IMR-90 (cell line): ENCODE measurements at regions not wholly inside any gene's neighbourhood (a gene's known extent, or its start where the extent isn't known, plus 50 kb on each side); places are given as distances from the start of the nearest gene placed in this dataset.

Experiments
- ATAC-seq: fragments of 200-7000 bp; cut with Tn5 transposase; 2 replicates; pipeline ENCODE4 v1.9.1; 2020; ENCODE audit warnings: low read depth, mild to moderate bottlenecking, moderate library complexity
- BruUV-seq: library from RNA; stranded (reverse); fragments of 400-500 nt; replicated peaks from 2 replicates; lab custom pipeline; 2021; lab: Mats Ljungman, UMichigan
- CTCF ChIA-PET: fragments of 300-600 bp; formaldehyde crosslinking; extraction: SDS; loops from one replicate; lab custom pipeline; 2021; ENCODE audit warnings: antibody characterized with exemption; lab: Yijun Ruan, JAX
- POLR2A ChIA-PET: fragments of 300-600 bp; sonication (Branson Sonifier 250); formaldehyde crosslinking; loops from one replicate; lab custom pipeline; 2022; ENCODE audit warnings: antibody characterized with exemption; ENCODE audit not compliant: unreplicated experiment; lab: Charles Lee
- DNase-seq: peaks from one replicate; pipeline ENCODE4 v3.0.0; 2013
- H2AFZ ChIP-seq: replicated peaks from 2 replicates; pipeline ENCODE3; 2013; ENCODE audit warnings: low read length, mild to moderate bottlenecking; ENCODE audit not compliant: poor library complexity
- H2AK5ac ChIP-seq: 2 replicates; pipeline ENCODE4 v1.6.1; 2013; ENCODE audit warnings: low read depth, low read length, inconsistent platforms
- H2AK9ac ChIP-seq: replicated peaks from 2 replicates; pipeline ENCODE3; 2013; ENCODE audit warnings: mild to moderate bottlenecking, low read depth, low read length, moderate library complexity; ENCODE audit not compliant: poor library complexity
- H2BK120ac ChIP-seq: 2 replicates; pipeline ENCODE4 v1.6.1; 2013; ENCODE audit warnings: low read depth, low read length, inconsistent platforms
- H2BK15ac ChIP-seq: 3 replicates; pipeline ENCODE4 v1.6.1; 2013; ENCODE audit warnings: low read depth, low read length, inconsistent platforms
- H2BK20ac ChIP-seq: 2 replicates; pipeline ENCODE4 v1.6.1; 2013; ENCODE audit warnings: low read depth, mild to moderate bottlenecking, inconsistent platforms, low read length, moderate library complexity
- H2BK5ac ChIP-seq: 2 replicates; pipeline ENCODE4 v1.6.1; 2013; ENCODE audit warnings: mild to moderate bottlenecking, low read depth, low read length, inconsistent platforms; ENCODE audit not compliant: poor library complexity, severe bottlenecking
- H3K14ac ChIP-seq: replicated peaks from 2 replicates; pipeline ENCODE4 v1.6.1; 2013; ENCODE audit warnings: low read depth, low read length, inconsistent platforms
- H3K18ac ChIP-seq: 2 replicates; pipeline ENCODE4 v1.6.1; 2013; ENCODE audit warnings: low read depth, low read length, control low read depth
- H3K23ac ChIP-seq: 2 replicates; pipeline ENCODE4 v1.6.1; 2013; ENCODE audit warnings: low read depth, low read length, inconsistent platforms
- H3K27ac ChIP-seq: 2 replicates; pipeline ENCODE4 v1.5.1; 2013; ENCODE audit warnings: mild to moderate bottlenecking, control low read depth, low read length; ENCODE audit not compliant: insufficient read depth
- H3K27me3 ChIP-seq: 2 replicates; pipeline ENCODE4 v1.6.1; 2013; ENCODE audit warnings: low read length; ENCODE audit not compliant: control insufficient read depth, insufficient read depth
- H3K36me3 ChIP-seq: 2 replicates; pipeline ENCODE4 v1.6.1; 2013; ENCODE audit warnings: low read length, mixed read lengths; ENCODE audit not compliant: control insufficient read depth, insufficient read depth
- H3K4ac ChIP-seq: 2 replicates; pipeline ENCODE4 v1.6.1; 2013; ENCODE audit warnings: low read depth, low read length, inconsistent platforms
- H3K4me1 ChIP-seq: 2 replicates; pipeline ENCODE4 v1.6.1; 2013; ENCODE audit warnings: low read length, mixed read lengths; ENCODE audit not compliant: control insufficient read depth, insufficient read depth
- H3K4me2 ChIP-seq: 2 replicates; pipeline ENCODE4 v1.6.1; 2013; ENCODE audit warnings: low read depth, mild to moderate bottlenecking, control low read depth, low read length, moderate library complexity
- H3K4me3 ChIP-seq: 2 replicates; pipeline ENCODE4 v1.5.1; 2013; ENCODE audit warnings: low read depth, mild to moderate bottlenecking, control low read depth, low read length, moderate library complexity; ENCODE audit not compliant: insufficient read depth
- H3K56ac ChIP-seq: 2 replicates; pipeline ENCODE4 v1.6.1; 2013; ENCODE audit warnings: low read length, inconsistent platforms; ENCODE audit not compliant: insufficient read depth; ENCODE audit errors: extremely low read depth
- H3K79me1 ChIP-seq, 2 experiments: 2 replicates each; pipeline ENCODE4 v1.6.1; 2013; ENCODE audit warnings: low read length in 2 of 2, inconsistent platforms in 1 of 2, low read depth in 1 of 2
- H3K9ac ChIP-seq: 2 replicates; pipeline ENCODE4 v1.6.1; 2013; ENCODE audit warnings: low read depth, low read length, control low read depth
- H3K9me1 ChIP-seq: 2 replicates; pipeline ENCODE4 v1.6.1; 2013; ENCODE audit warnings: low read length, inconsistent platforms; ENCODE audit not compliant: insufficient read depth
- H3K9me3 ChIP-seq: 2 replicates; pipeline ENCODE4 v1.6.1; 2013; ENCODE audit warnings: low read length; ENCODE audit not compliant: control insufficient read depth, insufficient read depth
- H4K20me1 ChIP-seq: 2 replicates; pipeline ENCODE4 v1.6.1; 2013; ENCODE audit warnings: low read length, inconsistent platforms; ENCODE audit not compliant: insufficient read depth
- H4K5ac ChIP-seq: 2 replicates; pipeline ENCODE4 v1.6.1; 2013; ENCODE audit warnings: mild to moderate bottlenecking, low read depth, low read length, control low read depth
- H4K8ac ChIP-seq, 2 experiments: 2 replicates each; pipeline ENCODE4 v1.6.1; 2013; ENCODE audit warnings: low read depth in 2 of 2, low read length in 2 of 2, control low read depth in 1 of 2, inconsistent platforms in 1 of 2
- H4K91ac ChIP-seq: 2 replicates; pipeline ENCODE4 v1.6.1; 2013; ENCODE audit warnings: low read depth, low read length, inconsistent platforms; ENCODE audit not compliant: insufficient read depth
- CEBPB ChIP-seq: IDR thresholded peaks from 2 replicates; pipeline ENCODE4 v1.6.1; 2012; ENCODE audit warnings: low read depth, low read length, improper control_type of control experiment
- CHD1 ChIP-seq: IDR thresholded peaks from 2 replicates; pipeline ENCODE4 v1.6.1; 2012; ENCODE audit warnings: low read depth, low read length, improper control_type of control experiment
- CTCF ChIP-seq: conservative IDR thresholded peaks from 2 replicates; pipeline ENCODE4 v1.5.1; 2012; ENCODE audit warnings: mild to moderate bottlenecking, low read depth, low read length, improper control_type of control experiment
- FOS ChIP-seq: fragments of 150-350 bp; IDR thresholded peaks from 2 replicates; pipeline ENCODE4 v1.6.1; 2016; ENCODE audit warnings: low read depth, low read length
- MAFK ChIP-seq: IDR thresholded peaks from 2 replicates; pipeline ENCODE4 v1.6.1; 2012; ENCODE audit warnings: low read depth, low read length, improper control_type of control experiment
- MAZ ChIP-seq: IDR thresholded peaks from 2 replicates; pipeline ENCODE4 v1.6.1; 2012; ENCODE audit warnings: low read depth, mild to moderate bottlenecking, low read length, improper control_type of control experiment, moderate library complexity, borderline replicate concordance
- NFE2L2 ChIP-seq: fragments of 150-350 bp; IDR thresholded peaks from 2 replicates; pipeline ENCODE4 v1.6.1; 2016; ENCODE audit warnings: low read depth, mild to moderate bottlenecking, low read length
- POLR2A ChIP-seq: IDR thresholded peaks from 2 replicates; pipeline ENCODE4 v1.6.1; 2012; ENCODE audit warnings: mild to moderate bottlenecking, low read depth, low read length
- RCOR1 ChIP-seq: IDR thresholded peaks from 2 replicates; pipeline ENCODE4 v1.6.1; 2012; ENCODE audit warnings: mild to moderate bottlenecking, low read length, improper control_type of control experiment; ENCODE audit not compliant: insufficient replicate concordance
- SMC3 ChIP-seq: fragments of 150-350 bp; IDR thresholded peaks from 2 replicates; pipeline ENCODE4 v1.6.1; 2016; ENCODE audit warnings: low read depth, mild to moderate bottlenecking, antibody characterized with exemption, low read length, moderate library complexity
- WGBS, 2 experiments: methylation state at CpG; one replicate each; pipeline versions ENCODE4 v1.1.5 to v1.1.7; 2013; ENCODE audit warnings: missing lambda C conversion rate in 2 of 2; ENCODE audit not compliant: insufficient read length in 1 of 2; ENCODE audit errors: extremely low coverage in 2 of 2; 5-methylcytosine and 5-hydroxymethylcytosine counted together
- dilution Hi-C: fragments of 300-500 bp; cut with HindIII; formaldehyde crosslinking; loops from one replicate; pipeline ENCODE4 v1.14.3; 2018; ENCODE audit warnings: low sequenced_read_pairs; ENCODE audit not compliant: unreplicated experiment
- in situ Hi-C: fragments of 300-500 bp; cut with MboI; formaldehyde crosslinking; loops from 3 replicates; pipeline ENCODE4 v1.14.3; 2019; ENCODE audit warnings: low sequenced_read_pairs, inconsistent platforms, mixed read lengths
- intact Hi-C: fragments of 100-400 bp; cut with micrococcal nuclease; formaldehyde crosslinking; loops from 2 replicates; pipeline ENCODE4 v1.10.0; 2022
- TF ChIP-seq, protein P1 (sequence below): fragments of 150-350 bp; IDR thresholded peaks from 2 replicates; pipeline ENCODE4 v1.6.1; 2016; ENCODE audit warnings: low read depth, mild to moderate bottlenecking, low read length, moderate library complexity, borderline replicate concordance
- TF ChIP-seq, protein P2 (sequence below): fragments of 150-350 bp; IDR thresholded peaks from 2 replicates; pipeline ENCODE4 v1.6.1; 2017; ENCODE audit warnings: mild to moderate bottlenecking, antibody characterized with exemption, low read length, low read depth

DNA sequence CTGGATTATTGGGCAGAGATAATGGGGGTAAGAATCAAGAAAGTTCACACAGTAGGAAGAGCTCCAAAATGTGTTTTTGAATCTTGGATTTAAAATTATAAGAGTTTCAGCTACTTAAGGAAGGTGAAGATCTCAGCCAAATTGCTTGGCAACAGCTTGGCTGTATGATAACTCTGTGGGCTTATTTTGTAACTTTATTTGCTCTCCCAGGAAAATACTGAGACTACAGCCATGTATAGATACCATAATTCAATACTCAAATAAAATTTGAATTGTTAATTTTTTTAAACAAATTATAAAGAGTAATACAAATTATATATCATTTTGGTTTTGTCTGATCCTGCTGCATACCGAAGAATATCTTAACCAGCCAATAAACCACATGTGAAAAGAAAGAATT is 129.5 kb upstream of the INPP4B start:
- no peaks in the 10 kb centered on the region for H3K27me3 ChIP-seq
- H3K23ac ChIP-seq = no peak overlapping the region
- no peak overlapping the region for H3K56ac ChIP-seq
- dilution Hi-C loops (no loop called here), intact Hi-C loops (loop anchor here (1.0 kb wide), 1 partner anchor 13 kb away; no protein-coding TSS in a partner anchor), in situ Hi-C loops (no loop called here)
- H3K18ac ChIP-seq = no peak overlapping the region
- no peak overlapping the region for H2AK9ac ChIP-seq
- H4K8ac ChIP-seq = no peak overlapping the region
- DNase-seq (no peak), ATAC-seq (no peak)
- no peaks in the 10 kb centered on the region for H3K36me3 ChIP-seq
- POLR2A ChIA-PET = no interaction called here
- no peak overlapping the region for H3K14ac ChIP-seq
- H3K4me1 ChIP-seq = no peaks in the 10 kb centered on the region
- BruUV-seq = no TSS peak
- H3K4me2 ChIP-seq = no peak overlapping the region
- H3K9me3 ChIP-seq = no peaks in the 10 kb centered on the region
- H4K5ac ChIP-seq = no peak overlapping the region
- no peak overlapping the region for H2AK5ac ChIP-seq
- no peak overlapping the region for H2BK15ac ChIP-seq
- H2BK5ac ChIP-seq = no peak overlapping the region
- no peak overlapping the region for H3K27ac ChIP-seq
- H4K20me1 ChIP-seq = no peaks in the 10 kb centered on the region
- H2AFZ ChIP-seq = no peak overlapping the region
- no peak for TF ChIP-seq CEBPB
- TF ChIP-seq, protein P1, sequence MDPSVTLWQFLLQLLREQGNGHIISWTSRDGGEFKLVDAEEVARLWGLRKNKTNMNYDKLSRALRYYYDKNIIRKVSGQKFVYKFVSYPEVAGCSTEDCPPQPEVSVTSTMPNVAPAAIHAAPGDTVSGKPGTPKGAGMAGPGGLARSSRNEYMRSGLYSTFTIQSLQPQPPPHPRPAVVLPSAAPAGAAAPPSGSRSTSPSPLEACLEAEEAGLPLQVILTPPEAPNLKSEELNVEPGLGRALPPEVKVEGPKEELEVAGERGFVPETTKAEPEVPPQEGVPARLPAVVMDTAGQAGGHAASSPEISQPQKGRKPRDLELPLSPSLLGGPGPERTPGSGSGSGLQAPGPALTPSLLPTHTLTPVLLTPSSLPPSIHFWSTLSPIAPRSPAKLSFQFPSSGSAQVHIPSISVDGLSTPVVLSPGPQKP = no peak
- no peak for TF ChIP-seq CTCF
- no peak for TF ChIP-seq POLR2A
- no peak for TF ChIP-seq MAFK
- no peak for TF ChIP-seq CHD1
- TF ChIP-seq, protein P2, sequence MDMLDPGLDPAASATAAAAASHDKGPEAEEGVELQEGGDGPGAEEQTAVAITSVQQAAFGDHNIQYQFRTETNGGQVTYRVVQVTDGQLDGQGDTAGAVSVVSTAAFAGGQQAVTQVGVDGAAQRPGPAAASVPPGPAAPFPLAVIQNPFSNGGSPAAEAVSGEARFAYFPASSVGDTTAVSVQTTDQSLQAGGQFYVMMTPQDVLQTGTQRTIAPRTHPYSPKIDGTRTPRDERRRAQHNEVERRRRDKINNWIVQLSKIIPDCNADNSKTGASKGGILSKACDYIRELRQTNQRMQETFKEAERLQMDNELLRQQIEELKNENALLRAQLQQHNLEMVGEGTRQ = no peak
- TF ChIP-seq NFE2L2 = no peak
- no peak for TF ChIP-seq MAZ
- no peak for TF ChIP-seq FOS
- TF ChIP-seq RCOR1 = no peak
- TF ChIP-seq SMC3 = no peak
- no peak overlapping the region for H3K4me3 ChIP-seq
- no peak overlapping the region for H3K4ac ChIP-seq
- H3K9ac ChIP-seq = no peak overlapping the region
- no peaks in the 10 kb centered on the region for H3K9me1 ChIP-seq
- H2BK20ac ChIP-seq = no peak overlapping the region
- CTCF ChIA-PET = no interaction called here
- no peak overlapping the region for H4K91ac ChIP-seq
- no peaks in the 10 kb centered on the region for H3K79me1 ChIP-seq
- no peak overlapping the region for H2BK120ac ChIP-seq
- WGBS, 2 experiments = no CpG with 5 or more reads among the region's 1 CpG
